Lower leg skin (tissue), 4 donors: ENCODE measurements at regions not wholly inside any gene's neighbourhood (a gene's known extent, or its start where the extent isn't known, plus 50 kb on each side); places are given as distances from the start of the nearest gene placed in this dataset.

ENCODE experiments used
- DNase-seq, 2 donors: peaks; one replicate each; pipeline ENCODE4 v3.0.0-alpha.2; 2019; ENCODE audit warnings: low spot score in 2 of 2
- H3K4me3 ChIP-seq: fragments of 200-600 bp; sonication (generic); 2 replicates; pipeline ENCODE4 v1.5.1; 2017; ENCODE audit warnings: mild to moderate bottlenecking, low read depth; ENCODE audit not compliant: poor library complexity, severe bottlenecking
- CTCF ChIP-seq, 3 donors: fragments of 450-650 bp; IDR thresholded peaks; one replicate each; pipeline ENCODE4 v1.5.1; 2016; ENCODE audit warnings: antibody characterized with exemption in 3 of 3, mild to moderate bottlenecking in 3 of 3, moderate library complexity in 2 of 3
- POLR2A ChIP-seq, 2 donors: fragments of 450-650 bp; IDR thresholded peaks; one replicate each; pipeline ENCODE4 v1.6.1; 2016 to 2017; ENCODE audit warnings: antibody characterized with exemption in 2 of 2, mild to moderate bottlenecking in 1 of 2, moderate library complexity in 1 of 2
- WGBS, 2 donors: methylation state at CpG; one replicate each; pipeline ENCODE4 v1.1.5; 2018; 5-methylcytosine and 5-hydroxymethylcytosine counted together
- intact Hi-C: fragments of 100-400 bp; cut with DNase I; formaldehyde crosslinking; loops from one replicate; pipeline ENCODE4 v1.15.0; 2023; ENCODE audit warnings: low total_unique reads

DNA sequence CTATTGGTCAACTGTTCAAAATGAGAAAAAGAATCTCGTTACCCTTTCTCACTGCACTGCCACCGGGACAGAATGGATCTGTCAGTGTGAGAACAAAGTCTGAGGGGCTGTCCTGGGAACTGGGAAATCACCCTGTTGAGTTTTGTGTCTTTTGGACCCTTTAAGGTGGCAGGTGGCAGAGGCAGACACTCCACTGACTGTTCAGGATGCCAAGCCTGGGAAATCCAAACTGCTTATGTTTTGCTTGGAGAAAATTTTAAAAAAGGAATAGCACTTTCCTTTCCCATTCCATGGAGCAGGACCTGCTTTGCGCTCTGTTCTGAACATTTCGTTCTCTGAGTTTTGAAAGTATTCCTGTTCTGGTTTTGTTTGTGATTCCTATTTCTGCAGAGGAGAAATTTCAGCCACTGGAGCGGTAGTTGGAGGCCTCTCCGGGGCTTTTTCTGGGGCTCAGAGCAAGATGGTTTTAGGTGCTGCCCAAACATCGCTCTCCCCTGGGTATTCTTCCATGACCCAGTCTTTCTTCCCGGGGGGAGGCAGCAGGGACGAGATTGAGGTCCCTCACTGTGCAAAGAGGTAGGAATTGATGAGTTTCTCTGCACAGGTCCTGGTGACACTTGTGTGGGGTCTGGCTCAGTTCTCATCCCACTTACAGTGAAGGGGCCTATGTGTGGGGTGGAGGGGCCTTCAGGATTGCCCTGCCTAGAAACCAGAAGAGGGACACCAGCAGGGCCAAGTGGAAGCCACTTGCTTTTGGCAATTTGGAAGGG, 138.5 kb upstream of the SYT13 start:
- intact Hi-C loops = no loop called here
- H3K4me3 ChIP-seq = no peak overlapping the region
- TF ChIP-seq CTCF (IDR thresholded peaks at IDR 0.05) (no peak), POLR2A (IDR thresholded peaks at IDR 0.05) (no peak)
- DNase-seq = no peak
- WGBS, 2 donors = 81 to 88% methylated on average over 9 of the region's 9 CpGs

DNA sequence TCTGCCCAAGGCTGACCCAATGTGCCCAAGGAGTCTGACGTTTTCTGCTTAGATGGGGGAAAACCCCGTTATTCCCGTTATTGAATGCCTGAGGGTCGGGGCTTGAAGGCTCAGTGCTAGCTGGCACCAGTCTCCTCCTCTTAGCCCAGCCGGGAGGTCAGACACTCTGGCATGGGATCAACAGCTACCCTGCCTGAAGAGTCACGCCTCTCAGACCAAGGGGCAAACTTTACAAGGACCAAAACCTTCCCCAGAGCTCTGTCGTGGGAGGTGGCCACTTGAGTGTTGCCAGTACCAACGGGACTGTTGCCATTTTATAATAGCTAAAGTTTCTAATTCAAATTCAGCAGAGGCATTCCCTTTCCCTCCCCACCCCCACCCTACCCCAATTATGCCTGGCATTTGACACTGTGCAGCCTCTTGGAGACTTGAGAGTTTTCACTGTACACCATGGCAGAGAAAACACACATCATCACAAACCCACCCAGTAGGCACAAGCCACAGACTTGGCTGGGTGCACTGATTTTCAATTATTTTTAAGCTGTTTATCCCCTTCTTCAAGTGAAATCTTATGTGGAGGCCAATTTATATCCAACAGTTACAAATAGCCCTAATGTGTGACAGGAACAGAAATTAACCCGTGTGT, 137.5 kb upstream of the SYT13 start:
- TF ChIP-seq CTCF (IDR thresholded peaks at IDR 0.05) (no peak), POLR2A (IDR thresholded peaks at IDR 0.05) (no peak)
- 24 to 41% methylated on average over 7 of the region's 9 CpGs for WGBS, 2 donors
- no peak overlapping the region for H3K4me3 ChIP-seq
- no peak for DNase-seq
- intact Hi-C loops = no loop called here

DNA sequence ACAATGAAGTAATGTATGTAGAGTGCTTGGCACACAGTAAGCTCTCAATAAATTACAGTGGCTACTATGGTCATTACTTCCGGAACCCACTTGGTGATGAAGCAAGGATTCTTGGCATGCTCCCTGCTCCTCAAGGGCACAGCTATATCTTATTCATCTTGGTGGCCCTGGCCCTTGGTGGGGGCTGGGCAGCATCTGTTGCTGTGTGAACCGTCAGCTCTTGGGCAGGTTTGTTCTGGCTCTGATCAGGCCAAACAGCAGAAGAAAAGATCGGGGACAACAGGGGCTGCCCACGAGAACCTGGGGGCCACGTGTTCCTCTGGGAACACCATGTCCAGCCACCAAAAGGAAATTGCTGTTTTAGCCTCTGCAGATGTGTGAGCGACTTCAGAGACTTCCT, 136.9 kb upstream of the SYT13 start:
- 45 to 52% methylated on average over 6 of the region's 6 CpGs for WGBS, 2 donors
- H3K4me3 ChIP-seq = no peak overlapping the region
- intact Hi-C loops = no loop called here
- no peak for DNase-seq
- no peak for TF ChIP-seq POLR2A (IDR thresholded peaks at IDR 0.05)
- no peak for TF ChIP-seq CTCF (IDR thresholded peaks at IDR 0.05)

- no peak for TF ChIP-seq CTCF (IDR thresholded peaks at IDR 0.05)
- TF ChIP-seq POLR2A (IDR thresholded peaks at IDR 0.05) = no peak
- DNase-seq = no peak
- WGBS, 2 donors = 64 to 67% methylated on average over 3 of the region's 3 CpGs
- H3K4me3 ChIP-seq = no peak overlapping the region
- intact Hi-C loops = no loop called here
Measured at GRCh38 chr11:45414088-45414487, 127.9 kb upstream of the SYT13 start.

DNA sequence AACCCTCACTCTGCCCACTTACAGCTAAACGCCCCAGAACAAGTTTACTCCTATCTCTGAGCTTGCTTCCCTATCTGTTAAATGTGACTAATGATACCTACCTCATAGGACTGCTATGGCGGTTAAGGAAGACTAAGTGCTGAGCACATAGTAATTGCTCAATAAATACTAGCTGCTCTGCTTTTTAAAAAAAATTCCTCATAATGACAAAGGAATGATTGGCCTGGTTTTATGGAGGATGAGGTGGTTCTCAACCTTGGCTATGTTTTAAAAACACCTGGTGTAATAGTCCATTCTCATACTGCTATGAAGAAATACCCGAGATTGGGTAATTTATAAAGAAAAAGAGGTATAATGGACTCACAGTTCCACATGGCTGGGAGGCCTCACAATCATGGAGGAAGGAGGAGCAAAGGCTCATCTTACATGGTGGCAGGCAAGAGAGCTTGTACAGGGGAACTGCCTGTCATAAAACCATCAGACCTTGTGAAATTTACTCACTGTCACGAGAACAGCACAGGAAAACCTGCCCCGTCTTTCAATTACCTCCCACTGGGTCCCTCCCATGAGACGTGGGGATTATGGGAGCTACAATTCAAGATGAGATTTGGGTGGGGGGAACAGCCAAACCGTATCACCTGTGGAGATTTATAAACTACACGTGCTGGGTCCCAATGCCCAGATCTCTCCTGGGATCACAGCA, 127.2 kb upstream of the SYT13 start:
- intact Hi-C loops = no loop called here
- DNase-seq = no peak
- WGBS, 2 donors = 60 to 62% methylated on average over 8 of the region's 8 CpGs
- no peak overlapping the region for H3K4me3 ChIP-seq
- TF ChIP-seq CTCF (IDR thresholded peaks at IDR 0.05) (no peak), POLR2A (IDR thresholded peaks at IDR 0.05) (no peak)
